ENCODE measurements at regions not wholly inside any gene's neighbourhood (a gene's known extent, or its start where the extent isn't known, plus 50 kb on each side); places are given as distances from the start of the nearest gene placed in this dataset.

GRCh38 chr21:16004523-16004922, 274.7 kb downstream of the USP25 start:
- TF ChIP-seq POU2F2 (IDR thresholded peaks at IDR 0.05; ENCODE audit: low read depth, low read length): no peak
- TF ChIP-seq POLR2A (IDR thresholded peaks at IDR 0.05; ENCODE audit: low read depth, low read length): no peak
- no peak for TF ChIP-seq PAX5 (IDR thresholded peaks at IDR 0.05; ENCODE audit: insufficient read depth, low read length, severe bottlenecking)
- TF ChIP-seq SPI1 (IDR thresholded peaks at IDR 0.05; ENCODE audit: low read depth, low read length): no peak
- no peak for TF ChIP-seq POLR2AphosphoS5 (IDR thresholded peaks at IDR 0.05; ENCODE audit: low read depth, low read length)
- no peak for TF ChIP-seq TAF1 (IDR thresholded peaks at IDR 0.05; ENCODE audit: low read depth, low read length)
- DNase-seq (ENCODE audit: insufficient read length, low spot score) (no peak), FAIRE-seq (no peak)

GRCh38 chr21:16005996-16006395, 276.2 kb downstream of the USP25 start:
- TF ChIP-seq POLR2A (IDR thresholded peaks at IDR 0.05; ENCODE audit: low read depth, low read length): no peak
- no peak for TF ChIP-seq TAF1 (IDR thresholded peaks at IDR 0.05; ENCODE audit: low read depth, low read length)
- no peak for TF ChIP-seq SPI1 (IDR thresholded peaks at IDR 0.05; ENCODE audit: low read depth, low read length)
- TF ChIP-seq POU2F2 (IDR thresholded peaks at IDR 0.05; ENCODE audit: low read depth, low read length): no peak
- TF ChIP-seq POLR2AphosphoS5 (IDR thresholded peaks at IDR 0.05; ENCODE audit: low read depth, low read length): no peak
- TF ChIP-seq PAX5 (IDR thresholded peaks at IDR 0.05; ENCODE audit: insufficient read depth, low read length, severe bottlenecking): no peak
- FAIRE-seq (no peak), DNase-seq (ENCODE audit: insufficient read length, low spot score) (no peak)

GRCh38 chr21:16007943-16008342, 278.2 kb downstream of the USP25 start:
- FAIRE-seq (no peak), DNase-seq (ENCODE audit: insufficient read length, low spot score) (no peak)
- TF ChIP-seq TAF1 (IDR thresholded peaks at IDR 0.05; ENCODE audit: low read depth, low read length): no peak
- TF ChIP-seq POLR2A (IDR thresholded peaks at IDR 0.05; ENCODE audit: low read depth, low read length): no peak

- DNase-seq (ENCODE audit: insufficient read length, low spot score) (no peak), FAIRE-seq (no peak)
- TF ChIP-seq POU2F2 (IDR thresholded peaks at IDR 0.05; ENCODE audit: low read depth, low read length) (no peak), POLR2A (IDR thresholded peaks at IDR 0.05; ENCODE audit: low read depth, low read length) (no peak), SPI1 (IDR thresholded peaks at IDR 0.05; ENCODE audit: low read depth, low read length) (no peak), TAF1 (IDR thresholded peaks at IDR 0.05; ENCODE audit: low read depth, low read length) (no peak), POLR2AphosphoS5 (IDR thresholded peaks at IDR 0.05; ENCODE audit: low read depth, low read length) (no peak), PAX5 (IDR thresholded peaks at IDR 0.05; ENCODE audit: insufficient read depth, low read length, severe bottlenecking) (no peak)
Measured at GRCh38 chr21:16011719-16012118, 281.9 kb downstream of the USP25 start.

GRCh38 chr21:16013570-16013969, 283.8 kb downstream of the USP25 start:
- TF ChIP-seq SPI1 (IDR thresholded peaks at IDR 0.05; ENCODE audit: low read depth, low read length) (no peak), POLR2AphosphoS5 (IDR thresholded peaks at IDR 0.05; ENCODE audit: low read depth, low read length) (no peak), POU2F2 (IDR thresholded peaks at IDR 0.05; ENCODE audit: low read depth, low read length) (no peak), PAX5 (IDR thresholded peaks at IDR 0.05; ENCODE audit: insufficient read depth, low read length, severe bottlenecking) (no peak), POLR2A (IDR thresholded peaks at IDR 0.05; ENCODE audit: low read depth, low read length) (no peak), TAF1 (IDR thresholded peaks at IDR 0.05; ENCODE audit: low read depth, low read length) (no peak)
- DNase-seq (ENCODE audit: insufficient read length, low spot score) (no peak), FAIRE-seq (no peak)

GRCh38 chr21:16020878-16021277, 291.1 kb downstream of the USP25 start:
- FAIRE-seq: no peak
- TF ChIP-seq SPI1 (IDR thresholded peaks at IDR 0.05; ENCODE audit: low read depth, low read length): no peak
- no peak for TF ChIP-seq POLR2AphosphoS5 (IDR thresholded peaks at IDR 0.05; ENCODE audit: low read depth, low read length)
- TF ChIP-seq PAX5 (IDR thresholded peaks at IDR 0.05; ENCODE audit: insufficient read depth, low read length, severe bottlenecking): no peak
- no peak for TF ChIP-seq POU2F2 (IDR thresholded peaks at IDR 0.05; ENCODE audit: low read depth, low read length)
- no peak for TF ChIP-seq TAF1 (IDR thresholded peaks at IDR 0.05; ENCODE audit: low read depth, low read length)
- no peak for TF ChIP-seq POLR2A (IDR thresholded peaks at IDR 0.05; ENCODE audit: low read depth, low read length)
- DNase-seq (ENCODE audit: insufficient read length, low spot score): no peak

- FAIRE-seq: no peak
- no peak for DNase-seq (ENCODE audit: insufficient read length, low spot score)
- no peak for TF ChIP-seq PAX5 (IDR thresholded peaks at IDR 0.05; ENCODE audit: insufficient read depth, low read length, severe bottlenecking)
Measured at GRCh38 chr21:16022116-16022515, 292.3 kb downstream of the USP25 start.

- FAIRE-seq: no peak
- DNase-seq (ENCODE audit: insufficient read length, low spot score): no peak
- no peak for TF ChIP-seq POLR2AphosphoS5 (IDR thresholded peaks at IDR 0.05; ENCODE audit: low read depth, low read length)
- TF ChIP-seq POLR2A (IDR thresholded peaks at IDR 0.05; ENCODE audit: low read depth, low read length): no peak
- TF ChIP-seq PAX5 (IDR thresholded peaks at IDR 0.05; ENCODE audit: insufficient read depth, low read length, severe bottlenecking): no peak
- no peak for TF ChIP-seq TAF1 (IDR thresholded peaks at IDR 0.05; ENCODE audit: low read depth, low read length)
- no peak for TF ChIP-seq POU2F2 (IDR thresholded peaks at IDR 0.05; ENCODE audit: low read depth, low read length)
- no peak for TF ChIP-seq SPI1 (IDR thresholded peaks at IDR 0.05; ENCODE audit: low read depth, low read length)
Measured at GRCh38 chr21:16022921-16023320, 293.1 kb downstream of the USP25 start.

- no peak for FAIRE-seq
- no peak for TF ChIP-seq PAX5 (IDR thresholded peaks at IDR 0.05; ENCODE audit: insufficient read depth, low read length, severe bottlenecking)
- no peak for TF ChIP-seq SPI1 (IDR thresholded peaks at IDR 0.05; ENCODE audit: low read depth, low read length)
- no peak for TF ChIP-seq POLR2A (IDR thresholded peaks at IDR 0.05; ENCODE audit: low read depth, low read length)
- DNase-seq (ENCODE audit: insufficient read length, low spot score): no peak
Measured at GRCh38 chr21:16028142-16028541, 298.4 kb downstream of the USP25 start.

GRCh38 chr21:16028941-16029464, 299.2 kb downstream of the USP25 start:
- DNase-seq (ENCODE audit: insufficient read length, low spot score) (no peak), FAIRE-seq (no peak)
- TF ChIP-seq SPI1 (IDR thresholded peaks at IDR 0.05; ENCODE audit: low read depth, low read length) (no peak), PAX5 (IDR thresholded peaks at IDR 0.05; ENCODE audit: insufficient read depth, low read length, severe bottlenecking) (no peak), POU2F2 (IDR thresholded peaks at IDR 0.05; ENCODE audit: low read depth, low read length) (no peak), POLR2AphosphoS5 (IDR thresholded peaks at IDR 0.05; ENCODE audit: low read depth, low read length) (no peak), POLR2A (IDR thresholded peaks at IDR 0.05; ENCODE audit: low read depth, low read length) (no peak), TAF1 (IDR thresholded peaks at IDR 0.05; ENCODE audit: low read depth, low read length) (no peak)
